ENCODE measurements at regions not wholly inside any gene's neighbourhood (a gene's known extent, or its start where the extent isn't known, plus 50 kb on each side); places are given as distances from the start of the nearest gene placed in this dataset.
A peak's percentile ranks its signal among the peaks of the same experiment; 100 is the strongest.
"Not testable (repeated sequence)": the region's sequence is repeated elsewhere in the genome, so short reads cannot be mapped to it uniquely, and the experiment has no call there.

GRCh38 chr7:142563470-142563869, 185.8 kb upstream of the PRSS1 start:
- no peak overlapping the region for H3K27ac ChIP-seq

GRCh38 chr7:142562688-142563087, 186.6 kb upstream of the PRSS1 start:
- TF ChIP-seq CTCF (IDR thresholded peaks at IDR 0.05), result no peak
- no peaks in the 10 kb centered on the region for H3K36me3 ChIP-seq
- no peak overlapping the region for H3K27ac ChIP-seq
- H3K4me3 ChIP-seq, result no peak overlapping the region
- no peaks in the 10 kb centered on the region for H3K4me1 ChIP-seq
- no peaks in the 10 kb centered on the region for H3K9me3 ChIP-seq
- no peaks in the 10 kb centered on the region for H3K27me3 ChIP-seq
- no peak for DNase-seq (ENCODE audit: low spot score)

More at GRCh38 chr7:142563470-142563869, 185.8 kb upstream of the PRSS1 start:
- TF ChIP-seq CTCF (IDR thresholded peaks at IDR 0.05), result no peak
- Histone ChIP-seq H3K27me3 (no peaks in the 10 kb centered on the region), H3K4me1 (no peaks in the 10 kb centered on the region), H3K4me3 (no peak overlapping the region), H3K9me3 (no peaks in the 10 kb centered on the region), H3K36me3 (no peaks in the 10 kb centered on the region)
- no peak for DNase-seq (ENCODE audit: low spot score)

- not testable (repeated sequence) for H3K4me3 ChIP-seq; H3K27me3 ChIP-seq; H3K27ac ChIP-seq; H3K9me3 ChIP-seq; H3K4me1 ChIP-seq; H3K36me3 ChIP-seq; DNase-seq (ENCODE audit: low spot score)
These were observed 187.9 kb upstream of the PRSS1 start for GRCh38 chr7:142561396-142561795.

- H3K36me3 ChIP-seq, H3K4me3 ChIP-seq: not testable (repeated sequence)
These were observed 188.5 kb upstream of the PRSS1 start for GRCh38 chr7:142560770-142561169.

GRCh38 chr7:142560166-142560565, 189.1 kb upstream of the PRSS1 start:
- H3K36me3 ChIP-seq, result no peaks in the 10 kb centered on the region
- DNase-seq (ENCODE audit: low spot score), result no peak
- H3K4me3 ChIP-seq, result no peak overlapping the region
- H3K9me3 ChIP-seq, result no peaks in the 10 kb centered on the region
- TF ChIP-seq CTCF (IDR thresholded peaks at IDR 0.05), result no peak
- no peaks in the 10 kb centered on the region for H3K27me3 ChIP-seq
- H3K27ac ChIP-seq, result no peak overlapping the region
- peaks cover 0 to 3% of the 10 kb centered on the region in 2 donors for H3K4me1 ChIP-seq

More at GRCh38 chr7:142560770-142561169, 188.5 kb upstream of the PRSS1 start:
- not testable (repeated sequence) for H3K27ac ChIP-seq; DNase-seq (ENCODE audit: low spot score); H3K27me3 ChIP-seq; H3K9me3 ChIP-seq; H3K4me1 ChIP-seq

GRCh38 chr7:142557971-142558582, 191.2 kb upstream of the PRSS1 start:
- Histone ChIP-seq H3K4me1 (peaks cover 0 to 3% of the 10 kb centered on the region in 2 donors), H3K27me3 (no peaks in the 10 kb centered on the region), H3K27ac (no peak overlapping the region), H3K9me3 (no peaks in the 10 kb centered on the region), H3K4me3 (no peak overlapping the region), H3K36me3 (no peaks in the 10 kb centered on the region)
- DNase-seq (ENCODE audit: low spot score), result no peak
- peak in 1 of 2 donors; percentile 47 for TF ChIP-seq CTCF (IDR thresholded peaks at IDR 0.05)

- Histone ChIP-seq H3K36me3 (no peaks in the 10 kb centered on the region), H3K4me1 (peaks cover 0 to 3% of the 10 kb centered on the region in 2 donors), H3K27ac (no peak overlapping the region), H3K4me3 (no peak overlapping the region), H3K9me3 (no peaks in the 10 kb centered on the region), H3K27me3 (no peaks in the 10 kb centered on the region)
- peak in 1 of 2 donors; percentile 10 for TF ChIP-seq CTCF (IDR thresholded peaks at IDR 0.05)
- peak; percentile 63 for DNase-seq (ENCODE audit: low spot score)
These were observed 192.5 kb upstream of the PRSS1 start for GRCh38 chr7:142556740-142557139.

Data from right atrium auricular region (tissue), 2 donors.